GM21576 (cell line): ENCODE measurements at regions not wholly inside any gene's neighbourhood (a gene's known extent, or its start where the extent isn't known, plus 50 kb on each side); places are given as distances from the start of the nearest gene placed in this dataset.
"Not testable (repeated sequence)": the region's sequence is repeated elsewhere in the genome, so short reads cannot be mapped to it uniquely, and the experiment has no call there.

ENCODE experiments used
- ATAC-seq: cut with Tn5 transposase; IDR thresholded peaks from one replicate; pipeline ENCODE4 v1.9.1; 2021; ENCODE audit warnings: mild to moderate bottlenecking, moderate library complexity; ENCODE audit not compliant: unreplicated experiment

DNA sequence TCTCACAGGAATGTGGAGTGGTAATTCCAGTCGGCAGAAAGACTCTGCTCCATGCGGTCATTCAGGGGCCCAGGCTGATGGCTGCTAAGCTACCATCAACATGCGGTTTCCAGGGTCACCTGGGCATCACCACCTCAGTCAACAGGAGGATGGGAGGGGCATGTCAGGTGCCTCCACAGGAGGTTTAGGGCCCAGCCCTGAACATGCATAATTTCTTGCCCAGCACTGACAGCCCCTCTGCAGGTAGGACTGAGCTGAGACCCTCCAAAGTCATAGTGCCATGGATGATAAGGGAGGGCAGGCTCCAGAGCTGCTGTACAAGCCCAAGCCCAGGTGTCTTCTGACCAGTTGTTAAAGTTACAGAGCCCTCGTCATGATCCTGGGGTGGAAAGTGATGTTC lies 244.0 kb upstream of the SFSWAP start:
- no peak for ATAC-seq

- ATAC-seq = no peak
Measured at GRCh38 chr12:131468206-131468605, 242.7 kb upstream of the SFSWAP start.

- ATAC-seq = not testable (repeated sequence)
Measured at GRCh38 chr12:131469945-131470344, 240.9 kb upstream of the SFSWAP start.

GRCh38 chr12:131471271-131471905 lies 239.5 kb upstream of the SFSWAP start:
- no peak for ATAC-seq

DNA sequence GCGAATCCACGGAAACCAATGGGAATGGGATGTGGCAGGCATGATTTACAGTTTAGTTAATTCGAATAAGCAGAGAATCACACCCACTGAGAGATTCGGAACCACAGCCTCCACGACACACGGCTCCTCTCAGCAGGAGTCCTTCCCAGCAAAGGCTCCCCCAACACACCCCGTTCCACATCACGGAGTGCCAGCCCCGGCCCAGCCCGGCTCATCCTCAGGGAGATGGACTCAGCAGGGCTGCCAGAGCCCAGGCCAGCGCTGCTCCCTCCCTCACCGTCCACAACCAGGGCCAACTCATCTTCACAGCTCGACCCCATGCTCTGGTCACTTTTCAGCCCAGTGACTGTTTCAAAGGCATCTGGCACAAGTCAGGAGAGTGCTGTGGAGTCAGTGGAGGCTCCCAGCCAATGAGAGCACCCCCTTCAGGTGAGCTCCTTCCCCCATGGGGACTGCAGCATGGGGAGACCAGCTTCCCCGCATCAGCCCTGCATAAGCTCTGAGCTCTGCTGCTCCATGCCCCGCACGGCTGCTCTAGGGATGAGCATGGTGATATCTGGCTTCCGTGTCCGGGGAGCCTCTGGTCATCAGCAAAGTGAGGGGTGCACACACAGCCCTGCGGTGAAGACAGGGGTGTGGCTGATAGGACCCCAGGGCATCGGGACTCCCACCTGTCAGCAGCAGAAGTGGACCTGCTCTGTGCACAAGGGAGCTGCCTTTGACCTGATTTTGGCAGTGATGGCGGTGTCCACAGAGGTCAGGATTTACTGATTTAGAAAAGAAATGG lies 238.8 kb upstream of the SFSWAP start:
- ATAC-seq = no peak

GRCh38 chr12:131473261-131473660 lies 237.6 kb upstream of the SFSWAP start:
- no peak for ATAC-seq

GRCh38 chr12:131473741-131474709 lies 236.9 kb upstream of the SFSWAP start:
- no peak for ATAC-seq

DNA sequence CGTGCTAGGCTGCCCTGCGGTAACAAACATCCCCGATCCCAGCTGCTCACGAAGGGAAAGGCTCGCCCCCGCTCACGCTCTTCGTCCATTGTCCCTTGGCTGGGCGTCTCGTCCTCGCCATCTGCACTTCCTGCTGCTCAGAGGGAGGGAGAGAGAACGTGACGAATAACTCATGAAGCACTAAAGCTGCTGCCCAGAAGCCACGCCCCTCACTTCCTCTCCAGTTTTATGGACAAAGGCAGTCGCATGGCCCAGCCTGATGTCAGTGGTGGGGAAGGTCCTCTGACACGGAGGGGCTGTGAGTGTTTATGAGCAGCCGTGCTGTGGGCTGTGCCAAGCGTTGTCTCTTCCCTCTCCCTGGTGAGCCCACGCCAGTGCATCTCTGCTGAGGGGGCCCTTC lies 235.9 kb upstream of the SFSWAP start:
- ATAC-seq = not testable (repeated sequence)

DNA sequence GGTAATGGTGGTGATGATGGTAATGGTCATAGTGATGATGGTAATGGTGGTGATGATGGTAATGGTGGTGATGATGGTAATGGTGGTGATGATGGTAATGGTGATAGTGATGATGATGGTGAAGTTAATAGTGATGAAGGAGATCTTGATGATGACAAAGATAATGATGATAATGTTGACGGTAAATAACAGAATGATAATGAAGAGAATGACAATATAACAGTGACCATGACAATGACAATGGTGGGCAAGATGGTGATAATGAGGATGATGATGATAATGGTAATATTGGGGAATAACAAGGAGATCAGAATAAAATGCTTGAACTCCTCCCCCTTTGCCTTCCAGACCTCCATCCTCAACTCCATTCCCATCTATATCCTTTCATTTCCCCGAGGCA lies 233.3 kb upstream of the SFSWAP start:
- no peak for ATAC-seq

DNA sequence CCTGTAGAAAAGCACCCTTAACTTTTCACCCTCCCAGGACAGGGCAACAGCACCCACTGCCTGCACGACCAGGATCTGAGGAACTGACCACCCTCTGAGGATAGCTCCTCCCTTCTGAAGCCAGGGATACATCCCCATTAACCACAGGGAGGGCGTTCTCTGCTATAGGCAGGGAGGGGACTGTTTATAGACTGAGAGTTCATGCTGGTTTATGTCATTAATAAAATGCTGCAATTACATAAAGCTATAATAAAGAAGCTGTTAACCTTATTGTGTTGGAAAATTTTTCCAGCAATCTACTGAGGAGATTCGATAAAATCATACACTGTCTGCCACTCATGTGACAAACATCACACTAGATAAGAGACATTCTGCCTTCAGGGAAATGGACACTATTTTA lies 232.4 kb upstream of the SFSWAP start:
- no peak for ATAC-seq

- no peak for ATAC-seq
Measured at GRCh38 chr12:131482199-131482598, 228.7 kb upstream of the SFSWAP start.

DNA sequence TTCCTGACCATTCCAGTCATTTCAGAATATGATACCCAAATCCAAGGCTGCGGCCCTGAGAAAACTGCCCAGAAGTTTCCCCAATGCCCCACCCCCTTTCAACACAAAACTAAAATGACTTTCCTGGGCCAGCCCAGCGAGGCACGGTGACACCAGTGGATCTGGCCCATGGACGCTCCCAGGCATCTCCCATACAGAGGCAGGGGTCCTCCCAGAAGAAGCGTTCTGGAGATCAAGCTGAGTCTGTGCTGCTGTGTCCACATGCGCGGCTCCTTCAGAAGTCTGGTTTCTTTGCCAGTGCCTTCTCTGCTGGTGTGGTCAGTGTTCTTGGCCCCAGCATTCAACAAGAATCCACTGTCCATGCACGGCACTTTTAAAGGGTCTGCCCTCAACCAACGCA lies 228.2 kb upstream of the SFSWAP start:
- ATAC-seq = no peak

GRCh38 chr12:131486451-131487230 lies 224.2 kb upstream of the SFSWAP start:
- ATAC-seq = no peak

- no peak for ATAC-seq
Measured at GRCh38 chr12:131487388-131488124, 223.3 kb upstream of the SFSWAP start.

- ATAC-seq = no peak
Measured at GRCh38 chr12:131489718-131490117, 221.2 kb upstream of the SFSWAP start.

- no peak for ATAC-seq
Measured at GRCh38 chr12:131491155-131491554, 219.7 kb upstream of the SFSWAP start.

- no peak for ATAC-seq
Measured at GRCh38 chr12:131491916-131492490, 218.9 kb upstream of the SFSWAP start.

DNA sequence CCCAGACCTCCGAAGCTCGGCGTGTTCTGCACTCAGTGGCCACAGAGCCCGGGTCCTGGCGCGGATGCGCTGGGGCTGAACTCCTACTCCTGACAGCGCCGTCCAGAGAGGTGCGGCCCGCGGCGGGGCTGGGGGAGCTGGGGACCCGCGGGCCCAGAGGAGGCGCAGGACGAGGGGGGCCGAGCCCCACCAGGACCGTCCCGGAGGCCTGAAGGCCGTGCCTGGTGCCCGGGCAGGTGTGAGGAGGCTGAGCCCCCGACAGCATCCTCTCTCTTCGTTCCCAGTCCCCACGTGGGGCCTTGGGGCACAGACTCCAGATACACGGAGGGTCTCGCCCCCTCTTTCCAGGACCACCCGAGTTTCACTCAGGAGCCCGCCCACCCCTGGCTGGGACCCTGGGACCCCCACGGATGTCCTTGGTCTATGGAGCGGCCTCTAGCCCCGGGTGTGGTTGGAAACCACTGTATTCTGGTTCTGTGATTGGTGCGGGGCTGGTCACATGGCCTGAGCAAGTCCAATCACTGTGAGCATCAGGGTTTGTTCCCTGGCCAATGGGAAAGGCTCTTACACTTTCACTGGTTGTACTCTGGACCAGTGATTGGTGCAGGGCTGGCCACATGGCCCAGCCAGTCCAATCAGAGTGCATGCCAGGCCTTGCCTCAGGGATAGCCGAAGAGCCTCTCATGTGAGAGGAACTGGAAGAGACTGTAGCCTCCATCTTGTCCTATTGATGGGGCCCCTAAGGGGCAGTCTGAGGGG lies 217.6 kb upstream of the SFSWAP start:
- ATAC-seq = no peak

DNA sequence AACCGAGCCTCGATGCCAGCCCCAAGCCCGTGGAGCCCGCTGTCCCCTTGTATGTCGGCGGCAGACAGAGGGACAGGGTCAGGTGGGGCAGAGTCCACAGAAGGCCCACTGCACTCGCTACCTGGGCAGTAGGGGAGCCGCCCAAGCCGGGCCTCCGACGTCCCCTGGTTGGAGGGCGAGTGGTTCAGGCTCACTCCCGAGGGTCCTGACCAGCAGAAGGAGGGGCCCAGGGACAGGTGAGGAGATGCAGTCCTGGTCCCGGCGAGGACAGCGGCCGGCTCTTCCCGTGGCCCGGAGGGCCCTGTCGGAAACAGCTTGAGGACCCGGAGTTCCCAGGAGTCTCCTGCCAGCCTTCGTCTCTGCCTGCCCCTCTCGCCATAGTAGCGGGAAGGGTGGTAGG lies 216.7 kb upstream of the SFSWAP start:
- no peak for ATAC-seq
